IMR-90 (cell line): ENCODE measurements at regions not wholly inside any gene's neighbourhood (a gene's known extent, or its start where the extent isn't known, plus 50 kb on each side); places are given as distances from the start of the nearest gene placed in this dataset.
A peak's percentile ranks its signal among the peaks of the same experiment; 100 is the strongest.

Experiments
- ATAC-seq: fragments of 200-7000 bp; cut with Tn5 transposase; 2 replicates; pipeline ENCODE4 v1.9.1; 2020; ENCODE audit warnings: low read depth, mild to moderate bottlenecking, moderate library complexity
- BruUV-seq: library from RNA; stranded (reverse); fragments of 400-500 nt; replicated peaks from 2 replicates; lab custom pipeline; 2021; lab: Mats Ljungman, UMichigan
- CTCF ChIA-PET: fragments of 300-600 bp; formaldehyde crosslinking; extraction: SDS; loops from one replicate; lab custom pipeline; 2021; ENCODE audit warnings: antibody characterized with exemption; lab: Yijun Ruan, JAX
- POLR2A ChIA-PET: fragments of 300-600 bp; sonication (Branson Sonifier 250); formaldehyde crosslinking; loops from one replicate; lab custom pipeline; 2022; ENCODE audit warnings: antibody characterized with exemption; ENCODE audit not compliant: unreplicated experiment; lab: Charles Lee
- DNase-seq: peaks from one replicate; pipeline ENCODE4 v3.0.0; 2013
- H2AFZ ChIP-seq: replicated peaks from 2 replicates; pipeline ENCODE3; 2013; ENCODE audit warnings: low read length, mild to moderate bottlenecking; ENCODE audit not compliant: poor library complexity
- H2AK5ac ChIP-seq: 2 replicates; pipeline ENCODE4 v1.6.1; 2013; ENCODE audit warnings: low read depth, low read length, inconsistent platforms
- H2AK9ac ChIP-seq: replicated peaks from 2 replicates; pipeline ENCODE3; 2013; ENCODE audit warnings: mild to moderate bottlenecking, low read depth, low read length, moderate library complexity; ENCODE audit not compliant: poor library complexity
- H2BK120ac ChIP-seq: 2 replicates; pipeline ENCODE4 v1.6.1; 2013; ENCODE audit warnings: low read depth, low read length, inconsistent platforms
- H2BK15ac ChIP-seq: 3 replicates; pipeline ENCODE4 v1.6.1; 2013; ENCODE audit warnings: low read depth, low read length, inconsistent platforms
- H2BK20ac ChIP-seq: 2 replicates; pipeline ENCODE4 v1.6.1; 2013; ENCODE audit warnings: low read depth, mild to moderate bottlenecking, inconsistent platforms, low read length, moderate library complexity
- H2BK5ac ChIP-seq: 2 replicates; pipeline ENCODE4 v1.6.1; 2013; ENCODE audit warnings: mild to moderate bottlenecking, low read depth, low read length, inconsistent platforms; ENCODE audit not compliant: poor library complexity, severe bottlenecking
- H3K14ac ChIP-seq: replicated peaks from 2 replicates; pipeline ENCODE4 v1.6.1; 2013; ENCODE audit warnings: low read depth, low read length, inconsistent platforms
- H3K18ac ChIP-seq: 2 replicates; pipeline ENCODE4 v1.6.1; 2013; ENCODE audit warnings: low read depth, low read length, control low read depth
- H3K23ac ChIP-seq: 2 replicates; pipeline ENCODE4 v1.6.1; 2013; ENCODE audit warnings: low read depth, low read length, inconsistent platforms
- H3K27ac ChIP-seq: 2 replicates; pipeline ENCODE4 v1.5.1; 2013; ENCODE audit warnings: mild to moderate bottlenecking, control low read depth, low read length; ENCODE audit not compliant: insufficient read depth
- H3K27me3 ChIP-seq: 2 replicates; pipeline ENCODE4 v1.6.1; 2013; ENCODE audit warnings: low read length; ENCODE audit not compliant: control insufficient read depth, insufficient read depth
- H3K36me3 ChIP-seq: 2 replicates; pipeline ENCODE4 v1.6.1; 2013; ENCODE audit warnings: low read length, mixed read lengths; ENCODE audit not compliant: control insufficient read depth, insufficient read depth
- H3K4ac ChIP-seq: 2 replicates; pipeline ENCODE4 v1.6.1; 2013; ENCODE audit warnings: low read depth, low read length, inconsistent platforms
- H3K4me1 ChIP-seq: 2 replicates; pipeline ENCODE4 v1.6.1; 2013; ENCODE audit warnings: low read length, mixed read lengths; ENCODE audit not compliant: control insufficient read depth, insufficient read depth
- H3K4me2 ChIP-seq: 2 replicates; pipeline ENCODE4 v1.6.1; 2013; ENCODE audit warnings: low read depth, mild to moderate bottlenecking, control low read depth, low read length, moderate library complexity
- H3K4me3 ChIP-seq: 2 replicates; pipeline ENCODE4 v1.5.1; 2013; ENCODE audit warnings: low read depth, mild to moderate bottlenecking, control low read depth, low read length, moderate library complexity; ENCODE audit not compliant: insufficient read depth
- H3K56ac ChIP-seq: 2 replicates; pipeline ENCODE4 v1.6.1; 2013; ENCODE audit warnings: low read length, inconsistent platforms; ENCODE audit not compliant: insufficient read depth; ENCODE audit errors: extremely low read depth
- H3K79me1 ChIP-seq, 2 experiments: 2 replicates each; pipeline ENCODE4 v1.6.1; 2013; ENCODE audit warnings: low read length in 2 of 2, inconsistent platforms in 1 of 2, low read depth in 1 of 2
- H3K9ac ChIP-seq: 2 replicates; pipeline ENCODE4 v1.6.1; 2013; ENCODE audit warnings: low read depth, low read length, control low read depth
- H3K9me1 ChIP-seq: 2 replicates; pipeline ENCODE4 v1.6.1; 2013; ENCODE audit warnings: low read length, inconsistent platforms; ENCODE audit not compliant: insufficient read depth
- H3K9me3 ChIP-seq: 2 replicates; pipeline ENCODE4 v1.6.1; 2013; ENCODE audit warnings: low read length; ENCODE audit not compliant: control insufficient read depth, insufficient read depth
- H4K20me1 ChIP-seq: 2 replicates; pipeline ENCODE4 v1.6.1; 2013; ENCODE audit warnings: low read length, inconsistent platforms; ENCODE audit not compliant: insufficient read depth
- H4K5ac ChIP-seq: 2 replicates; pipeline ENCODE4 v1.6.1; 2013; ENCODE audit warnings: mild to moderate bottlenecking, low read depth, low read length, control low read depth
- H4K8ac ChIP-seq, 2 experiments: 2 replicates each; pipeline ENCODE4 v1.6.1; 2013; ENCODE audit warnings: low read depth in 2 of 2, low read length in 2 of 2, control low read depth in 1 of 2, inconsistent platforms in 1 of 2
- H4K91ac ChIP-seq: 2 replicates; pipeline ENCODE4 v1.6.1; 2013; ENCODE audit warnings: low read depth, low read length, inconsistent platforms; ENCODE audit not compliant: insufficient read depth
- ELK1 ChIP-seq: fragments of 150-350 bp; IDR thresholded peaks from 2 replicates; pipeline ENCODE4 v1.6.1; 2016; ENCODE audit warnings: low read depth, mild to moderate bottlenecking, low read length, moderate library complexity, borderline replicate concordance
- FOS ChIP-seq: fragments of 150-350 bp; IDR thresholded peaks from 2 replicates; pipeline ENCODE4 v1.6.1; 2016; ENCODE audit warnings: low read depth, low read length
- NFE2L2 ChIP-seq: fragments of 150-350 bp; IDR thresholded peaks from 2 replicates; pipeline ENCODE4 v1.6.1; 2016; ENCODE audit warnings: low read depth, mild to moderate bottlenecking, low read length
- SMC3 ChIP-seq: fragments of 150-350 bp; IDR thresholded peaks from 2 replicates; pipeline ENCODE4 v1.6.1; 2016; ENCODE audit warnings: low read depth, mild to moderate bottlenecking, antibody characterized with exemption, low read length, moderate library complexity
- WGBS, 2 experiments: methylation state at CpG; one replicate each; pipeline versions ENCODE4 v1.1.5 to v1.1.7; 2013; ENCODE audit warnings: missing lambda C conversion rate in 2 of 2; ENCODE audit not compliant: insufficient read length in 1 of 2; ENCODE audit errors: extremely low coverage in 2 of 2; 5-methylcytosine and 5-hydroxymethylcytosine counted together
- dilution Hi-C: fragments of 300-500 bp; cut with HindIII; formaldehyde crosslinking; loops from one replicate; pipeline ENCODE4 v1.14.3; 2018; ENCODE audit warnings: low sequenced_read_pairs; ENCODE audit not compliant: unreplicated experiment
- in situ Hi-C: fragments of 300-500 bp; cut with MboI; formaldehyde crosslinking; loops from 3 replicates; pipeline ENCODE4 v1.14.3; 2019; ENCODE audit warnings: low sequenced_read_pairs, inconsistent platforms, mixed read lengths
- intact Hi-C: fragments of 100-400 bp; cut with micrococcal nuclease; formaldehyde crosslinking; loops from 2 replicates; pipeline ENCODE4 v1.10.0; 2022

- CTCF ChIA-PET: no interaction called here
- no peak for ATAC-seq
- H3K9me3 ChIP-seq: no peaks in the 10 kb centered on the region
Observed at GRCh38 chr2:101533561-101534148, 58.7 kb upstream of the RFX8 start.

More at GRCh38 chr2:101533561-101534148, 58.7 kb upstream of the RFX8 start:
- WGBS, 2 experiments: 85% methylated on average over 5 of the region's 10 CpGs; no CpG with 5 or more reads in 1 of the 2 experiments
- TF ChIP-seq FOS (no peak), NFE2L2 (no peak), ELK1 (no peak), SMC3 (no peak)
- Histone ChIP-seq H3K4me3 (no peak overlapping the region), H4K8ac (no peak overlapping the region), H3K27ac (no peak overlapping the region), H4K91ac (no peak overlapping the region), H2AFZ (peak overlapping the region; percentile 74), H3K4me1 (no peaks in the 10 kb centered on the region), H2AK5ac (no peak overlapping the region), H3K56ac (no peak overlapping the region), H3K4ac (no peak overlapping the region), H3K18ac (no peak overlapping the region), H3K27me3 (no peaks in the 10 kb centered on the region), H2BK5ac (no peak overlapping the region), H4K5ac (no peak overlapping the region), H4K20me1 (no peaks in the 10 kb centered on the region), H3K9ac (no peak overlapping the region), H2BK20ac (no peak overlapping the region), H2BK15ac (no peak overlapping the region), H2AK9ac (no peak overlapping the region), H3K4me2 (no peak overlapping the region), H3K14ac (0 out of 2 replicates have a peak overlapping the region, but pooled peaks have one; percentile 22), H3K9me1 (no peaks in the 10 kb centered on the region; the same call in 1 of the 2 replicates), H3K36me3 (no peaks in the 10 kb centered on the region), H3K23ac (peak overlapping the region; percentile 23; the same call in 1 of the 2 replicates), H2BK120ac (no peak overlapping the region), H3K79me1 (no peaks in the 10 kb centered on the region)
- no TSS peak for BruUV-seq
- dilution Hi-C loops: no loop called here
- intact Hi-C loops: no loop called here
- POLR2A ChIA-PET: no interaction called here
- no peak for DNase-seq
- in situ Hi-C loops: loop anchor here (10.0 kb wide), 1 partner anchor 61 kb away; no protein-coding TSS in a partner anchor
